NCI-H526 treated with DMSO at 0.1 percent for 48 hours (cell line): ENCODE measurements at regions not wholly inside any gene's neighbourhood (a gene's known extent, or its start where the extent isn't known, plus 50 kb on each side); places are given as distances from the start of the nearest gene placed in this dataset.

Source experiments
- DNase-seq: peaks from one replicate; lab custom pipeline; 2025; lab: John Stamatoyannopoulos, UW

DNA sequence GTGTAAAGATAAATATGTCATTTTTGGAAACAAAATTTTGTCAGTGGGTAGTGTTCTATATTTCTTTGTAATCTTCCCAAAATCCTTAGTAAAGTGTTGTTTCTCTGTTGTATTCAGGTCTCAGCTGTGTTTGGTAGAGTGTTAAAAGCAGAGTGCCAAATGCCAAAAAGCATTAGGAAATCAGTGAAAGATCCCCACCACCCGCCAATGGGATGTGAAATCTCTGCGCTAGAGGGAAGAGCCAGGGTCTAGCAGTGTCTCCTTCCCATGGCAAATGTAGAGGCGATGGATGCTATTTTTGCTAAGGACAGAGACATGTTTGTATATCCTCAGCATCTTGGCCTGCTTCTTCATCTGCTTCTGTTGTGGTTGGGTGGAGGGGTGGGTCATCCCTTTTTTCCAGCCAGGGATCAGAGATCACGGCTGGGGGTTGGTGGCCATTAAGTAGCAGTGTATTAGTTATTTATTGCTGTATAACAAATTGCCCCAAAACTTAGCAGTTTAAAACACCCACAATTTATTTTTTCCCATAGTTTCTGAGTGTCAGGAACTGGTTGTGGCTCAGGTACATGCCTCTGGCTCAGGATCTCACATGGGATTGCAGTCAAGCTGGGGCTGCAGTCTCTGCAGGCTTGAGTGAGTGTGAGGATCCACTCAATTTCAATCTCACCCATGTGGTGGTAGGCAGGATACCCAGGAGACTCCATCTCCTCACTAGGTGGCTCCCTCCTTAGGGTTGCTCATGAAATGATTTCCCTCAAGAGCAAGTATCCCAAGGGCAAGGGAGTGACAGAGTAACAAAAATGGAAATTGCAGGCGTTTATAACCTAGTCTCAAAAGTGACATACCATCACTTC, 211.9 kb downstream of the MYCN start:
- no peak for DNase-seq

DNA sequence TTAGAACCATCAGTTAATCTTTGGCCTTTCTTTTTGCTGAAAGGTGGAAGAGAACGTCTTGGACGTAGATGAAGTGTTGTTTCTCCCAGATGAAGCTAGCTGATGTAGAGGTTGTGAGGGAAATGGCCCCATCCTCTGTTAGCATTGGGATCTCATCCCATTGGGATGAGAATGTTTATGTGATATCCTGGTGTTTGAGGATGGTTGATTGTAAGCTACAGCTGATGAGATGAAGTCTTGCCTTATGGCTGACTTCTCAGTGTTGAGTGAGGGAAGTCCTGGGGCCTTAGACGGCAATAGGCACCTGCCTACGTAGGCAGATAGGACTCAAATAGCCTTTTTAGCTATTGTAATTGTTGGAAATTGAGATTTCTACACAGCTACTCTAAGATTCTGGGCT, 211.3 kb downstream of the MYCN start:
- DNase-seq, result no peak

GRCh38 chr2:16151281-16151570, 210.9 kb downstream of the MYCN start:
- DNase-seq, result no peak

DNA sequence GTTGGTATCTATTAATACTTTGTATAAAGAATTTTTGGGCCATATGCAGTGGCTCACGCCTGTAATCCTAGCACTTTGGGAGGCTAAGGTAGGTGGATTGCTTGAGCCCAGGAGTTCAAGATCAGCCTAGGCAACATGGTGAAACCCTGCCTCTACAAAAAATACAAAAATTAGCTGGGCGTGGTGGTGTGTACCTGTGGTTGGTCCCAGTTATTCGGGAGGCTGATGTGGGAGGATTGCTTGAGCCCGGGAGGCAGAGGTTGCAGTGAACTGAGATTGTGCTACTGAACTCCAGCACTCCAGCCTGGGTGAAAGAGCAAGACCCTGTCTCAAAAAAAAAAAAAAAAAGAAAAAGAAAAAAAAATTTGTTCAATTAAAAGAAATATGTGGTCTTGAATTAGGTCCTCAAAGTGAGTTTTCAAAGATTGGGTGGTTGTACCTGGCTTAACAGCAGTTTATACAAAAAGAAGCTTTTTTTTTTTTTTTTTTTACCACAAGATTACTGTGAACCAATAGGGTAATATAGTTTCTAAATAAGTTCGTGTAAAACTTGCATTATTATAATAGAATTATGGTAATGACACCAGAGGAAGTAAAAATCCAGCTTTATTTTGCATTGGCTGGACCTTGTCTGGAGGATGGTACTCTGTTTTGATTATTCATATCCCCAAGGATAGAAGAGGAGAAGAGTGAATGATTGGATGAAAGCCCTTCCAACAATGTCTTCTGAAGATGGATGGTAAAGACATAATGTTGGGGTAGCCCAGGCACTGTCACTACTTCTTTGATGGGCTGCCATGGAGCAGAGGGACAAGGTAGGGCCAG, 210.3 kb downstream of the MYCN start:
- no peak for DNase-seq

- no peak for DNase-seq
Observed at GRCh38 chr2:16149349-16150243, 209.2 kb downstream of the MYCN start.

- DNase-seq, result no peak
Observed at GRCh38 chr2:16148632-16149348, 208.4 kb downstream of the MYCN start.

DNA sequence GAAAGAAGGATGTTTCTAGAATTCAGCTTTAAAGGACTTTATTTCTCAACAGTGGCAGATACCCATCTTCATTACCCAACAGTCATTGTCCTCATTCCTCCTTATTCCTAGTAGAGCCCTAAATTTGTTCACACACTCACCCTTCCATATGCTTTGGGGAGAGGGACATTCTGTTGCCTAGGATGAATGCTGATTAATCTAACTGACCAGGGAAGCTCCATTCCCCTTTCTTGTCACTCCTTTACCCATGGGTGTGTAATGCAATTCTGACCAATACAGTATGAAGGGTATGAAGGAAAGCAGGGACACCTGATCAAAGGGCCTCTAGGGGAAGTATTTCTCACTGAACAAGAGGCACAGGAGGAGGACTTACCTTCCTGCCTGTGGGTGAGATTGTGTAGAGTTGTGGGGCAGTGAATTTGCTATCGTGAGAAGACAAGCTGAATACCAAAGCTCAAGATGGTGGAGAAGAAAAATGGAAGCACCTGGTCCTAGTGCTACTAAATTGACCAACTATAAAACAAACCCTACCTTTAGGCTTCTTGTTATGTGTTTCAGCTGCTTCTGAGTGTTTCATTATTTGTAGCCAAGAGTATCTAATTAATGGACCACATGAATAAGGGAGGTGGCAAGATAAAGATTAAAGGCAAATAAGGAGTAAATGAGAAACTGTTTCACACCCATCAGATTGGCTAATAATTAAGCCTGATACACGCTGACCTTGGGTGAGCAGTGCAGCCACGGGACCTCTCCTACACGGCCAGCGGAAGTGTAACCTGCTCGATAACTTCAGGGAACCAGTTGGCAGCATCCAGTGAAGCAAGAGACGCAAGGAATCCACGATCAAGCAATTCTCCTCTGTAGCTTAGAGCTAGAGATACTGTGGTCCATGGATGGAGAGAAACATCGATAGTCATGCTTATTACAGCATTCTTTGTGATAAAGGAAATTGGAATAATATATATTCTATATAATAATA, 202.3 kb downstream of the MYCN start:
- no peak for DNase-seq

GRCh38 chr2:16141641-16141921, 201.2 kb downstream of the MYCN start:
- DNase-seq, result no peak

- no peak for DNase-seq
Observed at GRCh38 chr2:16140771-16141640, 200.7 kb downstream of the MYCN start.

GRCh38 chr2:16139663-16140615, 199.6 kb downstream of the MYCN start:
- DNase-seq, result no peak

DNA sequence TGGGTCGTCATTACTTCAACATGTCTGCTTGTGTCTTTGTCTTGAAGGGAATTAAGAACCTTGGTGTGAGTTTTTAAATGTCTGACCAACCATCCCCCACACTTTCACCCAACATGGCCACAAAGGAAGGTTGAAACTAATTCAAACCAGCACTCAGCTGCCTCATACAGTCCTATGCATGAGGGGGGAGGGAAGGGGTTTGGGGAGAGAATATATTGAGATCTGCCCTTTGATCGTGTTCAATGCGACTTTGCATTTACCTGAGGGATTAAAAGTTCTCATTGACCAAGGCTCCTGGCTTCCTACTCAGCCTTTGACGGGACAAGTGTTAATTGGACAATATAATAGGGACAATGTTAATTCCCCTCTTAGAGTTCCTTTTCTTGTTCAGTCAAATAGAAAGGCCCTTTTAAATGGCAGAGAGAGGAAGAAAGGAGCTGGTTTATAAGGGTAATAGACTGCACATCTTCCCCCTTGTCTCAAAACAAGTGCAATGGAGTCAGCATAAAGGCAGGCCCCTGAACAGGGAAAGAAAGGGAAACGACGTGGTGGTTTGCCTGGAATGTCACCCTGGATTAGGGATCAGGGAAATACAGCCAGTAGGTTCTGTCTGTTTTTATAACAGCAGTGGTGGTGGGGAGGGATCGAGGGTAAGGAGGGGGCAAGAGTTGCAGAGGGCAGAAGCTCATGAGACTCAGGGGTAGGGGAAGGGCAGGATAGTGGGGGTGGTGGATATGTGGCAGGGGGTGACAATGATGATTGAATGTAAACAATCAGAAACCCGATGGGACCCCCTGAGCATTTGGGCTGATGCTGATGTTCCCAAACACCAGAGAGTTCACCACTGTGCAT, 198.7 kb downstream of the MYCN start:
- no peak for DNase-seq

GRCh38 chr2:16137080-16137755, 196.9 kb downstream of the MYCN start:
- DNase-seq, result no peak

GRCh38 chr2:16136461-16137035, 196.2 kb downstream of the MYCN start:
- DNase-seq, result no peak

DNA sequence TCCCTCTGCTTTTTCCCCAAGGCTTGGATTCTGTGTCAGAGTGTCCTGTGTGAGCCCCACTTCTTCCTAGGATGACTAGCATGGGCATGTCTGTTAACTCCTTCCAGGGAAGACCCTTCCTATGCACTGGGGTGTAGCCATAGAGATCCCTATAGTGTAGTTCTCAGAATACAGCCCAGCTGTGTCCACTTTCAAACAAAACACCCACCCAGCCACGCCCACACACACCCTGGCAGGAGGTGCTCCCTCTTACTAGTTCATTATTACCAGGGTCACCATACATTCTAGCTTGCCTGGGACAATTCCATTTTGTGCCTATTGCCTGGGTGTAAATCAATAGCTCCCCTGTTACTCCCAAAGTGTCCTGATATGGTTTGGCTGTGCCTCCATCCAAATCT, 195.6 kb downstream of the MYCN start:
- DNase-seq, result no peak

- no peak for DNase-seq
Observed at GRCh38 chr2:16135196-16135912, 195.0 kb downstream of the MYCN start.
